ENCODE measurements at regions not wholly inside any gene's neighbourhood (a gene's known extent, or its start where the extent isn't known, plus 50 kb on each side); places are given as distances from the start of the nearest gene placed in this dataset.

- H3K9me3 Mint-ChIP-seq = peaks cover 5 to 16% of the 10 kb centered on the region in 2 donors
- DNase-seq (ENCODE audit: low spot score in 2 of 2) (no peak), ATAC-seq (no peak)
- peaks cover 5 to 6% of the 10 kb centered on the region in 2 donors for H3K36me3 Mint-ChIP-seq
- H3K27ac Mint-ChIP-seq = no peak overlapping the region
Measured at GRCh38 chr4:175469514-175469913, 342.6 kb downstream of the GPM6A start.

- peaks cover 5 to 16% of the 10 kb centered on the region in 2 donors for H3K9me3 Mint-ChIP-seq
- DNase-seq (ENCODE audit: low spot score in 2 of 2) (no peak), ATAC-seq (no peak)
- H3K36me3 Mint-ChIP-seq = peaks cover 5 to 6% of the 10 kb centered on the region in 2 donors
- no peak overlapping the region for H3K27ac Mint-ChIP-seq
Measured at GRCh38 chr4:175470131-175470530, 341.9 kb downstream of the GPM6A start.

GRCh38 chr4:175480404-175480803, 331.7 kb downstream of the GPM6A start:
- ATAC-seq (no peak), DNase-seq (ENCODE audit: low spot score in 2 of 2) (no peak)
- Mint-ChIP-seq H3K36me3 (no peaks in the 10 kb centered on the region), H3K27ac (no peak overlapping the region), H3K9me3 (peaks cover under 1 to 8% of the 10 kb centered on the region in 2 donors)

- Mint-ChIP-seq H3K36me3 (peaks cover 6 to 8% of the 10 kb centered on the region in 2 donors), H3K9me3 (peaks cover 12 to 17% of the 10 kb centered on the region in 2 donors), H3K27ac (no peak overlapping the region)
- DNase-seq (ENCODE audit: low spot score in 2 of 2) (no peak), ATAC-seq (no peak)
Measured at GRCh38 chr4:175499735-175500352, 312.2 kb downstream of the GPM6A start.

- Mint-ChIP-seq H3K27ac (no peak overlapping the region), H3K9me3 (peaks cover 8 to 17% of the 10 kb centered on the region in 2 donors), H3K36me3 (peaks cover 6% of the 10 kb centered on the region in 2 donors)
- DNase-seq (ENCODE audit: low spot score in 2 of 2) (no peak), ATAC-seq (no peak)
Measured at GRCh38 chr4:175504318-175504717, 307.7 kb downstream of the GPM6A start.

- ATAC-seq (no peak), DNase-seq (ENCODE audit: low spot score in 2 of 2) (no peak)
- Mint-ChIP-seq H3K36me3 (no peaks in the 10 kb centered on the region), H3K9me3 (peaks cover 4 to 13% of the 10 kb centered on the region in 2 donors), H3K27ac (no peak overlapping the region)
Measured at GRCh38 chr4:175509320-175509719, 302.7 kb downstream of the GPM6A start.

GRCh38 chr4:175511861-175512260, 300.2 kb downstream of the GPM6A start:
- no peak overlapping the region for H3K27ac Mint-ChIP-seq
- peaks cover 4 to 13% of the 10 kb centered on the region in 2 donors for H3K9me3 Mint-ChIP-seq
- no peaks in the 10 kb centered on the region for H3K36me3 Mint-ChIP-seq
- no peak for ATAC-seq
- DNase-seq (ENCODE audit: low spot score in 2 of 2) = no peak

GRCh38 chr4:175514174-175514573, 297.9 kb downstream of the GPM6A start:
- Mint-ChIP-seq H3K36me3 (no peaks in the 10 kb centered on the region), H3K27ac (no peak overlapping the region), H3K9me3 (peaks cover 0 to 9% of the 10 kb centered on the region in 2 donors)
- ATAC-seq = no peak
- DNase-seq (ENCODE audit: low spot score in 2 of 2) = no peak

- no peaks in the 10 kb centered on the region for H3K36me3 Mint-ChIP-seq
- H3K27ac Mint-ChIP-seq = no peak overlapping the region
- DNase-seq (ENCODE audit: low spot score in 2 of 2) (no peak), ATAC-seq (no peak)
- H3K9me3 Mint-ChIP-seq = peaks cover 0 to 4% of the 10 kb centered on the region in 2 donors
Measured at GRCh38 chr4:175530655-175531054, 281.4 kb downstream of the GPM6A start.

- no peaks in the 10 kb centered on the region for H3K36me3 Mint-ChIP-seq
- H3K27ac Mint-ChIP-seq = no peak overlapping the region
- no peak for DNase-seq (ENCODE audit: low spot score in 2 of 2)
- ATAC-seq = no peak
- peaks cover 0 to 4% of the 10 kb centered on the region in 2 donors for H3K9me3 Mint-ChIP-seq
Measured at GRCh38 chr4:175531405-175532091, 280.5 kb downstream of the GPM6A start.

- ATAC-seq = no peak
- H3K36me3 Mint-ChIP-seq = no peaks in the 10 kb centered on the region
- DNase-seq (ENCODE audit: low spot score in 2 of 2) = no peak
- H3K9me3 Mint-ChIP-seq = no peaks in the 10 kb centered on the region
- H3K27ac Mint-ChIP-seq = no peak overlapping the region
Measured at GRCh38 chr4:175536852-175537453, 275.1 kb downstream of the GPM6A start.

GRCh38 chr4:175539498-175539897, 272.6 kb downstream of the GPM6A start:
- DNase-seq (ENCODE audit: low spot score in 2 of 2) (no peak), ATAC-seq (no peak)
- no peaks in the 10 kb centered on the region for H3K36me3 Mint-ChIP-seq
- no peak overlapping the region for H3K27ac Mint-ChIP-seq
- no peaks in the 10 kb centered on the region for H3K9me3 Mint-ChIP-seq

GRCh38 chr4:175540151-175540550, 271.9 kb downstream of the GPM6A start:
- ATAC-seq (no peak), DNase-seq (ENCODE audit: low spot score in 2 of 2) (no peak)
- Mint-ChIP-seq H3K9me3 (no peaks in the 10 kb centered on the region), H3K27ac (no peak overlapping the region), H3K36me3 (no peaks in the 10 kb centered on the region)

GRCh38 chr4:175540732-175541131, 271.3 kb downstream of the GPM6A start:
- no peak for ATAC-seq
- Mint-ChIP-seq H3K27ac (no peak overlapping the region), H3K36me3 (no peaks in the 10 kb centered on the region), H3K9me3 (no peaks in the 10 kb centered on the region)
- DNase-seq (ENCODE audit: low spot score in 2 of 2) = no peak

- no peak for DNase-seq (ENCODE audit: low spot score in 2 of 2)
- H3K9me3 Mint-ChIP-seq = peaks cover 0 to 3% of the 10 kb centered on the region in 2 donors
Measured at GRCh38 chr4:175542786-175543185, 269.3 kb downstream of the GPM6A start.

GRCh38 chr4:175559126-175559525, 252.9 kb downstream of the GPM6A start:
- Mint-ChIP-seq H3K9me3 (peaks cover 7 to 9% of the 10 kb centered on the region in 2 donors), H3K27ac (no peak overlapping the region), H3K36me3 (no peaks in the 10 kb centered on the region)
- ATAC-seq = no peak
- DNase-seq (ENCODE audit: low spot score in 2 of 2) = no peak

More at GRCh38 chr4:175542786-175543185, 269.3 kb downstream of the GPM6A start:
- ATAC-seq = no peak
- Mint-ChIP-seq H3K36me3 (no peaks in the 10 kb centered on the region), H3K27ac (no peak overlapping the region)

GRCh38 chr4:175559526-175559925, 252.5 kb downstream of the GPM6A start:
- no peak overlapping the region for H3K27ac Mint-ChIP-seq
- peaks cover 7 to 9% of the 10 kb centered on the region in 2 donors for H3K9me3 Mint-ChIP-seq
- DNase-seq (ENCODE audit: low spot score in 2 of 2) (no peak), ATAC-seq (no peak)
- H3K36me3 Mint-ChIP-seq = no peaks in the 10 kb centered on the region
